ENCODE measurements at regions not wholly inside any gene's neighbourhood (a gene's known extent, or its start where the extent isn't known, plus 50 kb on each side); places are given as distances from the start of the nearest gene placed in this dataset.

DNA sequence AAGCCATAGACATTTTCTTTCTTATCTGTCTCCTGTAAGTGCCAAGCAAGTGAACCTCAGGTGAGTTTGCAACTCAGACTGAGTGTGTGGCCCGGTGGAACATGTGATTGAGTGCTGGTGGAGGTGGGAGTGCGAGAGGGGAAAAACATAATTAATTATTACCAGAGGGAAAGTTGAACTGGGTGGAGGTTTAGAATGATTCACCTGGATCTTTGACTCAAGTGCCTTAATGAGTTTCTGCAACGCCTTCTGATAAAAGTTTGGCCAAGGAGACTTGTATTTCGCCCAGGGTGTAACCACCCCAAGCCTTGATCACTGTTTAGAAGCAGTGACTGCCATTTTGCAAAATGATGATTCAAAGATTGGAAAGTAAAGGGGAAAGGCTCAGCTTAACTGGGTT is 513.9 kb downstream of the GATA3 start:
- Histone ChIP-seq H2BK120ac (ENCODE audit: low read depth, low read length) (no peak overlapping the region), H3K18ac (ENCODE audit: low read depth, low read length) (no peak overlapping the region), H2AK5ac (ENCODE audit: low read depth, low read length) (no peak overlapping the region), H2BK15ac (ENCODE audit: low read depth, low read length) (no peak overlapping the region), H3K56ac (ENCODE audit: extremely low read depth, insufficient read depth, low read length) (no peak overlapping the region), H4K91ac (ENCODE audit: insufficient read depth, low read depth, low read length) (no peak overlapping the region), H3K4ac (ENCODE audit: low read depth, low read length) (no peak overlapping the region), H3K27ac (ENCODE audit: insufficient read depth, low read length) (no peak overlapping the region), H4K5ac (ENCODE audit: low read depth, low read length) (no peak overlapping the region), H3K36me3 (ENCODE audit: control insufficient read depth, insufficient read depth, low read length) (no peaks in the 10 kb centered on the region), H2AK9ac (replicated peaks; ENCODE audit: low read depth, low read length, poor library complexity) (no peak overlapping the region), H2BK20ac (ENCODE audit: low read depth, low read length) (no peak overlapping the region), H3K9me3 (ENCODE audit: control insufficient read depth, insufficient read depth, low read length) (peaks cover 16% of the 10 kb centered on the region), H4K8ac (ENCODE audit: low read depth in 2 of 2, low read length in 2 of 2) (no peak overlapping the region), H2BK5ac (ENCODE audit: low read depth, low read length, poor library complexity, severe bottlenecking) (no peak overlapping the region), H3K4me3 (ENCODE audit: insufficient read depth, low read depth, low read length) (no peak overlapping the region), H3K23ac (ENCODE audit: low read depth, low read length) (no peak overlapping the region), H2AFZ (replicated peaks; ENCODE audit: low read length, poor library complexity) (no peak overlapping the region), H3K9ac (ENCODE audit: low read depth, low read length) (no peak overlapping the region), H3K4me1 (ENCODE audit: control insufficient read depth, insufficient read depth, low read length) (no peaks in the 10 kb centered on the region), H3K14ac (replicated peaks; ENCODE audit: low read depth, low read length) (no peak overlapping the region), H4K20me1 (ENCODE audit: insufficient read depth, low read length) (no peaks in the 10 kb centered on the region), H3K79me1 (ENCODE audit: low read depth in 1 of 2, low read length in 2 of 2) (no peaks in the 10 kb centered on the region), H3K27me3 (ENCODE audit: control insufficient read depth, insufficient read depth, low read length) (no peaks in the 10 kb centered on the region), H3K4me2 (ENCODE audit: low read depth, low read length) (no peak overlapping the region), H3K9me1 (ENCODE audit: insufficient read depth, low read length) (no peaks in the 10 kb centered on the region)
- dilution Hi-C loops (cut with HindIII; ENCODE audit: low sequenced_read_pairs, unreplicated experiment) = no loop called here
- in situ Hi-C loops (cut with MboI; ENCODE audit: low sequenced_read_pairs) = no loop called here
- intact Hi-C loops (cut with micrococcal nuclease) = no loop called here
- no TSS peak for BruUV-seq (replicated peaks)
- TF ChIP-seq NFE2L2 (IDR thresholded peaks at IDR 0.05; ENCODE audit: low read depth, low read length) = no peak
- no peak for TF ChIP-seq RCOR1 (IDR thresholded peaks at IDR 0.05; ENCODE audit: insufficient replicate concordance, low read length)
- TF ChIP-seq RAD21 (IDR thresholded peaks at IDR 0.05; ENCODE audit: low read length) = no peak
- TF ChIP-seq MAZ (IDR thresholded peaks at IDR 0.05; ENCODE audit: borderline replicate concordance, low read depth, low read length) = no peak
- TF ChIP-seq MXI1 (IDR thresholded peaks at IDR 0.05; ENCODE audit: borderline replicate concordance, low read depth, low read length) = no peak
- TF ChIP-seq CEBPB (IDR thresholded peaks at IDR 0.05; ENCODE audit: low read depth, low read length) = no peak
- no peak for TF ChIP-seq CHD1 (IDR thresholded peaks at IDR 0.05; ENCODE audit: low read depth, low read length)
- TF ChIP-seq POLR2A (IDR thresholded peaks at IDR 0.05; ENCODE audit: low read depth, low read length) = no peak
- TF ChIP-seq, protein P1, sequence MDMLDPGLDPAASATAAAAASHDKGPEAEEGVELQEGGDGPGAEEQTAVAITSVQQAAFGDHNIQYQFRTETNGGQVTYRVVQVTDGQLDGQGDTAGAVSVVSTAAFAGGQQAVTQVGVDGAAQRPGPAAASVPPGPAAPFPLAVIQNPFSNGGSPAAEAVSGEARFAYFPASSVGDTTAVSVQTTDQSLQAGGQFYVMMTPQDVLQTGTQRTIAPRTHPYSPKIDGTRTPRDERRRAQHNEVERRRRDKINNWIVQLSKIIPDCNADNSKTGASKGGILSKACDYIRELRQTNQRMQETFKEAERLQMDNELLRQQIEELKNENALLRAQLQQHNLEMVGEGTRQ (IDR thresholded peaks at IDR 0.05; ENCODE audit: low read depth, low read length) = no peak
- TF ChIP-seq ELK1 (IDR thresholded peaks at IDR 0.05; ENCODE audit: borderline replicate concordance, low read depth, low read length) = no peak
- TF ChIP-seq BHLHE40 (IDR thresholded peaks at IDR 0.05; ENCODE audit: low read depth, low read length) = no peak
- TF ChIP-seq RFX5 (IDR thresholded peaks at IDR 0.05; ENCODE audit: low read depth, low read length) = no peak
- TF ChIP-seq CTCF (conservative IDR thresholded peaks at IDR 0.05; ENCODE audit: low read depth, low read length) = no peak
- no peak for TF ChIP-seq MAFK (IDR thresholded peaks at IDR 0.05; ENCODE audit: low read depth, low read length)
- no CpG with 5 or more reads among the region's 4 CpGs for WGBS, 2 experiments (ENCODE audit: extremely low coverage in 2 of 2, insufficient read length in 1 of 2)
- CTCF ChIA-PET = no interaction called here
- no peak for ATAC-seq (ENCODE audit: low read depth)
- no peak for DNase-seq
- POLR2A ChIA-PET (ENCODE audit: unreplicated experiment) = no interaction called here

Data from IMR-90 (cell line).